Sigmoid colon (tissue), 4 donors: ENCODE measurements at regions not wholly inside any gene's neighbourhood (a gene's known extent, or its start where the extent isn't known, plus 50 kb on each side); places are given as distances from the start of the nearest gene placed in this dataset.

Experiments used
- POLR2AphosphoS5 ChIP-seq, 4 donors: sonication (generic); formaldehyde crosslinking; IDR thresholded peaks; one replicate each; pipeline ENCODE4 v1.6.1; 2017; ENCODE audit warnings: antibody characterized with exemption in 4 of 4
- TF ChIP-seq, protein P1 (sequence below), 4 experiments: fragments of 450-650 bp in 3 of 4; fragments of 200-600 bp in 1 of 4; IDR thresholded peaks; one replicate each; pipeline ENCODE4 v1.5.1; 2016 to 2019; ENCODE audit warnings: antibody characterized with exemption in 4 of 4, mild to moderate bottlenecking in 3 of 4, moderate library complexity in 2 of 4

DNA sequence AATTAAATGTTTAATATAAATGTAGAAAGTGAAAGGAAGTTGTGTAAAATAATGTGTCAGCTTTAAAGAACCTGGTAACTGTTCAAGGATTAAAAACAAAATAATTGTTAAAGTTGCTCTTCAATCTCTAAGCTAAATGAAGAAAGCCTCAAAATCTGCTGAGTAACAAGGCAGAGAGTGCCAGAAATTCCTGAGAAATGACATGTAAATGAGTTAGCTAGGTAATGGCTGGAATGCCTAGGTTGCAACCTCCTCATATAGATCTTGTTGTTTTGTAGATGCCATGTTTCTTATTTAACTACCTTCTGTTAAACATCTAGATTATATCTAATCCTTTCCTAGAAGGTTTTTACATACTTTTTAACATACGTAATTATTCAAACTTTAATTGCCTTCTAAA is 763.6 kb upstream of the AGA start:
- TF ChIP-seq, protein P1, sequence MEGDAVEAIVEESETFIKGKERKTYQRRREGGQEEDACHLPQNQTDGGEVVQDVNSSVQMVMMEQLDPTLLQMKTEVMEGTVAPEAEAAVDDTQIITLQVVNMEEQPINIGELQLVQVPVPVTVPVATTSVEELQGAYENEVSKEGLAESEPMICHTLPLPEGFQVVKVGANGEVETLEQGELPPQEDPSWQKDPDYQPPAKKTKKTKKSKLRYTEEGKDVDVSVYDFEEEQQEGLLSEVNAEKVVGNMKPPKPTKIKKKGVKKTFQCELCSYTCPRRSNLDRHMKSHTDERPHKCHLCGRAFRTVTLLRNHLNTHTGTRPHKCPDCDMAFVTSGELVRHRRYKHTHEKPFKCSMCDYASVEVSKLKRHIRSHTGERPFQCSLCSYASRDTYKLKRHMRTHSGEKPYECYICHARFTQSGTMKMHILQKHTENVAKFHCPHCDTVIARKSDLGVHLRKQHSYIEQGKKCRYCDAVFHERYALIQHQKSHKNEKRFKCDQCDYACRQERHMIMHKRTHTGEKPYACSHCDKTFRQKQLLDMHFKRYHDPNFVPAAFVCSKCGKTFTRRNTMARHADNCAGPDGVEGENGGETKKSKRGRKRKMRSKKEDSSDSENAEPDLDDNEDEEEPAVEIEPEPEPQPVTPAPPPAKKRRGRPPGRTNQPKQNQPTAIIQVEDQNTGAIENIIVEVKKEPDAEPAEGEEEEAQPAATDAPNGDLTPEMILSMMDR (IDR thresholded peaks at IDR 0.05): no peak
- TF ChIP-seq POLR2AphosphoS5 (IDR thresholded peaks at IDR 0.05): no peak
